ENCODE measurements at regions not wholly inside any gene's neighbourhood (a gene's known extent, or its start where the extent isn't known, plus 50 kb on each side); places are given as distances from the start of the nearest gene placed in this dataset.

DNA sequence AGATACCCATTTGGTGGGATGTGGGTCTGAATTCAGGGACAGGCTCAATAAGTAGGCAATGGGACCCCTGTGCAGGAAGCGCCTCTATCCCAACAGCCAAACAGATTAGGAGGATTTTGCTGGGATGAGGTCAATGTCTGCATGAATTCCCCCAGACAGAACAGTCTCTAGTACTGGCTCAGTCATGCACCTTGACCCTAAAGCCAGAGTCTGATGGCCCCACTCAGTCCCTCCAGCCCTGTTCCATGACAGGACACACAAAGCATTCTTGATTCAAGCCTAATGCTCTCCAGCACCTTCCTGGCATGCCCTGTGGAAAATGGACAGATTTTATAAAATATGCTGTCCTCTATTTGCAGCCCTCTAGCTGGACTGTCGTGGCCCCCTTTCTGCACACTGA lies 49.8 kb upstream of the RAB6D start:
- TF ChIP-seq, protein P1, sequence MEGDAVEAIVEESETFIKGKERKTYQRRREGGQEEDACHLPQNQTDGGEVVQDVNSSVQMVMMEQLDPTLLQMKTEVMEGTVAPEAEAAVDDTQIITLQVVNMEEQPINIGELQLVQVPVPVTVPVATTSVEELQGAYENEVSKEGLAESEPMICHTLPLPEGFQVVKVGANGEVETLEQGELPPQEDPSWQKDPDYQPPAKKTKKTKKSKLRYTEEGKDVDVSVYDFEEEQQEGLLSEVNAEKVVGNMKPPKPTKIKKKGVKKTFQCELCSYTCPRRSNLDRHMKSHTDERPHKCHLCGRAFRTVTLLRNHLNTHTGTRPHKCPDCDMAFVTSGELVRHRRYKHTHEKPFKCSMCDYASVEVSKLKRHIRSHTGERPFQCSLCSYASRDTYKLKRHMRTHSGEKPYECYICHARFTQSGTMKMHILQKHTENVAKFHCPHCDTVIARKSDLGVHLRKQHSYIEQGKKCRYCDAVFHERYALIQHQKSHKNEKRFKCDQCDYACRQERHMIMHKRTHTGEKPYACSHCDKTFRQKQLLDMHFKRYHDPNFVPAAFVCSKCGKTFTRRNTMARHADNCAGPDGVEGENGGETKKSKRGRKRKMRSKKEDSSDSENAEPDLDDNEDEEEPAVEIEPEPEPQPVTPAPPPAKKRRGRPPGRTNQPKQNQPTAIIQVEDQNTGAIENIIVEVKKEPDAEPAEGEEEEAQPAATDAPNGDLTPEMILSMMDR (IDR thresholded peaks at IDR 0.05; ENCODE audit: low read depth, low read length): no peak
- no peak overlapping the region for H3K4me3 ChIP-seq
- no peak overlapping the region for H3K27ac ChIP-seq
- no peaks in the 10 kb centered on the region for H3K36me3 ChIP-seq
- peaks cover 5% of the 10 kb centered on the region for H3K27me3 ChIP-seq
- H3K9me3 ChIP-seq (ENCODE audit: low read depth): no peaks in the 10 kb centered on the region
- no peaks in the 10 kb centered on the region for H3K4me1 ChIP-seq (ENCODE audit: low read depth)
- no peak for DNase-seq (ENCODE audit: low read depth in 1 of 2, low spot score in 1 of 2)

Measured in cardiac muscle cell (in vitro differentiated cells and primary cell).